H1 (cell line): ENCODE measurements at regions not wholly inside any gene's neighbourhood (a gene's known extent, or its start where the extent isn't known, plus 50 kb on each side); places are given as distances from the start of the nearest gene placed in this dataset.

Source experiments
- CTCF ChIA-PET: fragments of 300-600 bp; sonication (Branson Sonifier 250); formaldehyde crosslinking; loops from one replicate; lab custom pipeline; 2021; ENCODE audit not compliant: partially characterized antibody; lab: Charles Lee
- POLR2A ChIA-PET: fragments of 300-600 bp; sonication (Branson Sonifier 250); formaldehyde crosslinking; loops from one replicate; lab custom pipeline; 2021; ENCODE audit warnings: inconsistent platforms; ENCODE audit not compliant: partially characterized antibody; lab: Charles Lee
- DNase-seq, 2 experiments: peaks; one replicate each; pipeline versions ENCODE4 v3.0.0 to v3.0.0-alpha.2; 2010 to 2022; ENCODE audit warnings: low spot score in 2 of 2, low read depth in 1 of 2, mixed read lengths in 1 of 2
- FAIRE-seq: peaks from 2 replicates; lab custom pipeline; 2011; peaks lifted over from hg19 to GRCh38; lab: Jason Lieb, UNC
- H2AFZ ChIP-seq: 2 replicates; pipeline ENCODE4 v1.8.1; 2012; ENCODE audit warnings: low read length, inconsistent platforms
- H2AK5ac ChIP-seq: 2 replicates; pipeline ENCODE4 v1.6.1; 2013; ENCODE audit warnings: low read depth, low read length
- H2BK120ac ChIP-seq: replicated peaks from 2 replicates; pipeline ENCODE3; 2013; ENCODE audit warnings: low read depth, low read length, inconsistent platforms
- H2BK12ac ChIP-seq: 2 replicates; pipeline ENCODE4 v1.6.1; 2013; ENCODE audit warnings: low read depth, low read length
- H2BK15ac ChIP-seq: 2 replicates; pipeline ENCODE4 v1.6.1; 2013; ENCODE audit warnings: low read length
- H2BK20ac ChIP-seq: 2 replicates; pipeline ENCODE4 v1.6.1; 2013; ENCODE audit warnings: low read length
- H2BK5ac ChIP-seq: 2 replicates; pipeline ENCODE4 v1.6.1; 2013; ENCODE audit warnings: low read depth, low read length
- H3K14ac ChIP-seq: 2 replicates; pipeline ENCODE4 v1.6.1; 2013; ENCODE audit warnings: inconsistent platforms; ENCODE audit not compliant: insufficient read length
- H3K18ac ChIP-seq: 2 replicates; pipeline ENCODE4 v1.6.1; 2013; ENCODE audit warnings: low read length; ENCODE audit errors: extremely low read depth
- H3K23ac ChIP-seq: 2 replicates; pipeline ENCODE4 v1.6.1; 2013; ENCODE audit warnings: inconsistent platforms; ENCODE audit not compliant: insufficient read length
- H3K23me2 ChIP-seq: 2 replicates; pipeline ENCODE4 v1.6.1; 2013; ENCODE audit warnings: low read depth, low read length
- H3K27ac ChIP-seq: 2 replicates; pipeline ENCODE4 v1.6.1; 2011; ENCODE audit warnings: low read depth, low read length, inconsistent platforms
- H3K27me3 ChIP-seq, 4 experiments: replicated peaks in 1 of 4; 1 replicate in 1 of 4; 2 replicates in 3 of 4; pipeline versions ENCODE4 v1.6.1 to v1.8.1; 2011 to 2013; ENCODE audit warnings: low read length in 3 of 4, mild to moderate bottlenecking in 3 of 4, inconsistent platforms in 2 of 4, mixed read lengths in 2 of 4, moderate library complexity in 1 of 4; ENCODE audit not compliant: control insufficient read depth in 3 of 4, insufficient read depth in 3 of 4; ENCODE audit errors: extremely low read depth in 1 of 4
- H3K36me3 ChIP-seq, 4 experiments: 2 replicates each; pipeline versions ENCODE4 v1.6.1 to v1.8.1; 2011 to 2013; ENCODE audit warnings: mild to moderate bottlenecking in 4 of 4, low read length in 3 of 4, moderate library complexity in 2 of 4, control low read depth in 1 of 4, inconsistent platforms in 1 of 4; ENCODE audit not compliant: insufficient read depth in 4 of 4, control insufficient read depth in 2 of 4
- H3K4ac ChIP-seq: replicated peaks from 2 replicates; pipeline ENCODE3; 2013; ENCODE audit warnings: low read length, low read depth, mixed read lengths, inconsistent platforms; ENCODE audit not compliant: insufficient read length
- H3K4me1 ChIP-seq, 4 experiments: replicated peaks in 1 of 4; 1 replicate in 1 of 4; 2 replicates in 3 of 4; pipeline versions ENCODE4 v1.6.1 to v1.8.1; 2011 to 2013; ENCODE audit warnings: low read length in 3 of 4, inconsistent platforms in 2 of 4, mixed read lengths in 1 of 4; ENCODE audit not compliant: insufficient read depth in 4 of 4, control insufficient read depth in 3 of 4
- H3K4me2 ChIP-seq, 2 experiments: 2 replicates each; pipeline versions ENCODE4 v1.6.1 to v1.8.1; 2011 to 2013; ENCODE audit warnings: low read depth in 2 of 2, low read length in 2 of 2, control low read depth in 1 of 2, inconsistent platforms in 1 of 2, mild to moderate bottlenecking in 1 of 2; ENCODE audit not compliant: insufficient read depth in 1 of 2
- H3K4me3 ChIP-seq, 4 experiments: fragments of 200-600, 300-600 bp in 1 of 4; sonication (generic), shearing (Covaris generic), sonication (Bioruptor Twin) in 1 of 4; 2 replicates each; pipeline versions ENCODE4 v1.5.1 to v1.8.1; 2011 to 2016; ENCODE audit warnings: low read length in 4 of 4, low read depth in 3 of 4, control low read depth in 2 of 4, inconsistent platforms in 2 of 4, mild to moderate bottlenecking in 2 of 4, mixed read lengths in 1 of 4, moderate library complexity in 1 of 4; ENCODE audit not compliant: insufficient read depth in 2 of 4; ENCODE audit errors: extremely low read depth in 1 of 4
- H3K56ac ChIP-seq: replicated peaks from 2 replicates; pipeline ENCODE3; 2013; ENCODE audit warnings: low read depth, mild to moderate bottlenecking, mixed read lengths, low read length, inconsistent platforms; ENCODE audit not compliant: insufficient read length
- H3K79me1 ChIP-seq: 2 replicates; pipeline ENCODE4 v1.6.1; 2013; ENCODE audit warnings: low read depth, low read length, control low read depth
- H3K79me2 ChIP-seq, 2 experiments: 2 replicates each; pipeline versions ENCODE4 v1.6.1 to v1.8.1; 2012 to 2013; ENCODE audit warnings: low read length in 2 of 2, mild to moderate bottlenecking in 2 of 2, inconsistent platforms in 1 of 2; ENCODE audit not compliant: insufficient read depth in 2 of 2, control insufficient read depth in 1 of 2
- H3K9ac ChIP-seq, 4 experiments: replicated peaks in 1 of 4; 1 replicate in 1 of 4; 2 replicates in 3 of 4; pipeline versions ENCODE4 v1.6.1 to v1.8.1; 2011 to 2013; ENCODE audit warnings: low read depth in 3 of 4, low read length in 3 of 4, control low read depth in 2 of 4, mild to moderate bottlenecking in 2 of 4, moderate library complexity in 2 of 4, inconsistent platforms in 1 of 4; ENCODE audit errors: extremely low read depth in 1 of 4
- H3K9me3 ChIP-seq, 2 experiments: 2 replicates each; pipeline versions ENCODE4 v1.6.1 to v1.8.1; 2012 to 2013; ENCODE audit warnings: mild to moderate bottlenecking in 2 of 2, moderate library complexity in 2 of 2, control low read depth in 1 of 2, inconsistent platforms in 1 of 2, low read depth in 1 of 2, low read length in 1 of 2, mixed read lengths in 1 of 2; ENCODE audit not compliant: insufficient read depth in 2 of 2
- H4K20me1 ChIP-seq, 2 experiments: replicated peaks in 1 of 2; 2 replicates each; pipeline versions ENCODE3 to v1.8.1; 2011 to 2013; ENCODE audit warnings: inconsistent platforms in 2 of 2, low read length in 2 of 2, mild to moderate bottlenecking in 1 of 2; ENCODE audit not compliant: insufficient read depth in 2 of 2, control insufficient read depth in 1 of 2
- H4K5ac ChIP-seq: 2 replicates; pipeline ENCODE4 v1.6.1; 2013; ENCODE audit warnings: low read length, low read depth, mixed read lengths, inconsistent platforms; ENCODE audit not compliant: insufficient read length
- H4K8ac ChIP-seq: 2 replicates; pipeline ENCODE4 v1.8.0; 2013; ENCODE audit warnings: mild to moderate bottlenecking, moderate library complexity, low read length, inconsistent platforms; ENCODE audit not compliant: insufficient read depth; ENCODE audit errors: extremely low read depth
- H4K91ac ChIP-seq: replicated peaks from 2 replicates; pipeline ENCODE3; 2013; ENCODE audit warnings: low read length, mixed read lengths, inconsistent platforms; ENCODE audit not compliant: insufficient read length
- CREB1 ChIP-seq: IDR thresholded peaks from 2 replicates; pipeline ENCODE4 v1.6.1; 2012; ENCODE audit warnings: inconsistent platforms
- EZH2 ChIP-seq: fragments of 200-600 bp; sonication (generic); IDR thresholded peaks from 2 replicates; pipeline ENCODE4 v1.7.1; 2012; ENCODE audit warnings: low read depth, mild to moderate bottlenecking, moderate library complexity, low read length, inconsistent platforms; ENCODE audit not compliant: severe bottlenecking
- FOSL1 ChIP-seq: IDR thresholded peaks from 2 replicates; pipeline ENCODE4 v1.6.1; 2011; ENCODE audit warnings: mild to moderate bottlenecking, low read depth, low read length, moderate library complexity; ENCODE audit not compliant: insufficient read depth
- GTF2F1 ChIP-seq: IDR thresholded peaks from 2 replicates; pipeline ENCODE4 v1.6.1; 2012; ENCODE audit warnings: low read depth, low read length, improper control_type of control experiment, borderline replicate concordance
- KDM1A ChIP-seq: fragments of 200-600, 300-600 bp; sonication (generic); IDR thresholded peaks from 2 replicates; pipeline ENCODE4 v1.7.1; 2016; ENCODE audit warnings: mild to moderate bottlenecking, low read length, borderline replicate concordance
- KDM5A ChIP-seq: fragments of 200-600 bp; IDR thresholded peaks from 2 replicates; pipeline ENCODE4 v1.7.1; 2012; ENCODE audit warnings: mild to moderate bottlenecking, low read length, inconsistent platforms, mixed read lengths
- NANOG ChIP-seq: IDR thresholded peaks from 2 replicates; pipeline ENCODE4 v1.6.1; 2011; ENCODE audit warnings: low read length, low read depth, mild to moderate bottlenecking, inconsistent platforms; ENCODE audit not compliant: insufficient read depth, poor library complexity, severe bottlenecking
- NRF1 ChIP-seq: IDR thresholded peaks from 2 replicates; pipeline ENCODE4 v1.6.1; 2011; ENCODE audit warnings: mild to moderate bottlenecking, low read depth, low read length, improper control_type of control experiment
- POLR2AphosphoS5 ChIP-seq: IDR thresholded peaks from 2 replicates; pipeline ENCODE4 v1.6.1; 2011; ENCODE audit warnings: low read depth, low read length
- SIN3A ChIP-seq, 2 experiments: IDR thresholded peaks in 1 of 2; conservative IDR thresholded peaks in 1 of 2; 2 replicates each; pipeline ENCODE4 v1.6.1; 2011 to 2012; ENCODE audit warnings: low read length in 2 of 2, improper control_type of control experiment in 1 of 2, low read depth in 1 of 2, mild to moderate bottlenecking in 1 of 2
- SP2 ChIP-seq: IDR thresholded peaks from 2 replicates; pipeline ENCODE4 v1.6.1; 2012; ENCODE audit warnings: mild to moderate bottlenecking, low read length, inconsistent platforms
- SP4 ChIP-seq: IDR thresholded peaks from 2 replicates; pipeline ENCODE4 v1.6.1; 2012; ENCODE audit warnings: low read length, inconsistent platforms
- YY1 ChIP-seq: IDR thresholded peaks from 2 replicates; pipeline ENCODE4 v1.6.1; 2011; ENCODE audit warnings: low read depth, mild to moderate bottlenecking, low read length
- WGBS, 2 experiments: shearing (Covaris generic) in 1 of 2; methylation state at CpG; one replicate each; pipeline versions ENCODE4 v1.1.6 to v1.1.7; 2013 to 2015; ENCODE audit warnings: low lambda C conversion rate in 2 of 2, mixed read lengths in 2 of 2, inconsistent platforms in 1 of 2, low coverage in 1 of 2, missing lambda C conversion rate in 1 of 2; ENCODE audit not compliant: insufficient replicate concordance in 2 of 2, insufficient coverage in 1 of 2, insufficient read length in 1 of 2; ENCODE audit errors: extremely low coverage in 1 of 2, missing lambda C conversion rate in 1 of 2; 5-methylcytosine and 5-hydroxymethylcytosine counted together

- DNase-seq, result no peak
- no peaks in the 10 kb centered on the region for H3K27me3 ChIP-seq
- H3K23ac ChIP-seq, result no peak overlapping the region
- peaks cover 0 to 4% (median under 1%) of the 10 kb centered on the region in 4 experiments; a peak in 1 of 7 replicates for H3K4me1 ChIP-seq
- H3K9me3 ChIP-seq, result 0 out of 4 replicates have a peak, but pooled peaks cover 0 to 5% of the 10 kb centered on the region in 2 experiments
- FAIRE-seq, result no peak
- H3K23me2 ChIP-seq, result no peaks in the 10 kb centered on the region
- 83% methylated on average over 4 of the region's 4 CpGs; no CpG with 5 or more reads in 1 of the 2 experiments for WGBS, 2 experiments
- H3K9ac ChIP-seq, result no peak overlapping the region
- no peak overlapping the region for H3K14ac ChIP-seq
- H4K8ac ChIP-seq, result no peak overlapping the region
- no peak overlapping the region for H2BK20ac ChIP-seq
- no peak overlapping the region for H2BK12ac ChIP-seq
- H2AK5ac ChIP-seq, result no peak overlapping the region
- H3K4me2 ChIP-seq, result no peak overlapping the region
- H3K4me3 ChIP-seq, result no peak overlapping the region
- H3K79me2 ChIP-seq, result no peaks in the 10 kb centered on the region
- POLR2A ChIA-PET, result no interaction called here
- no peaks in the 10 kb centered on the region; the same call in 1 of the 2 replicates for H3K79me1 ChIP-seq
- no peak overlapping the region for H4K91ac ChIP-seq
- H4K5ac ChIP-seq, result no peak overlapping the region
- no peak overlapping the region for H3K4ac ChIP-seq
- CTCF ChIA-PET, result interaction anchor here (0.5 to 1.7 kb wide), 6 partner anchors 11 to 38 kb away, joined by 3 to 4 read pairs (median 4); no protein-coding TSS in a partner anchor
- no peak overlapping the region for H2BK15ac ChIP-seq
- H2AFZ ChIP-seq, result no peak overlapping the region
- no peak overlapping the region for H2BK120ac ChIP-seq
- H3K36me3 ChIP-seq, result no peaks in the 10 kb centered on the region
- no peak overlapping the region for H3K56ac ChIP-seq
- no peak overlapping the region for H3K27ac ChIP-seq
- H2BK5ac ChIP-seq, result no peak overlapping the region
- H3K18ac ChIP-seq, result no peak overlapping the region
- H4K20me1 ChIP-seq, result no peaks in the 10 kb centered on the region
- TF ChIP-seq YY1 (no peak), GTF2F1 (no peak), SP4 (no peak), SIN3A (conservative IDR thresholded peaks at IDR 0.05 in 1 of 2, IDR thresholded peaks at IDR 0.05 in 1 of 2; ENCODE audit: low read depth in 1 of 2, low read length in 2 of 2) (no peak), POLR2AphosphoS5 (no peak), NANOG (no peak), NRF1 (no peak), KDM5A (no peak), CREB1 (no peak), KDM1A (no peak), FOSL1 (no peak), SP2 (no peak), EZH2 (no peak)
These were observed 64.4 kb downstream of the FOS start for GRCh38 chr14:75342762-75343599.
